Ascending aorta (tissue), 2 donors: ENCODE measurements at regions not wholly inside any gene's neighbourhood (a gene's known extent, or its start where the extent isn't known, plus 50 kb on each side); places are given as distances from the start of the nearest gene placed in this dataset.

ENCODE experiments used
- DNase-seq, 2 donors: peaks; one replicate each; pipeline ENCODE4 v3.0.0-alpha.2; 2019; ENCODE audit warnings: low spot score in 2 of 2
- H3K27ac ChIP-seq, 2 donors: fragments of 200-600 bp; sonication (generic); one replicate each; pipeline ENCODE4 v1.5.1; 2016 to 2017; ENCODE audit warnings: mild to moderate bottlenecking in 1 of 2
- H3K27me3 ChIP-seq: fragments of 200-600 bp; sonication (generic); one replicate; pipeline ENCODE4 v1.5.1; 2017
- H3K36me3 ChIP-seq, 2 donors: fragments of 200-600 bp; sonication (generic); one replicate each; pipeline ENCODE4 v1.5.1; 2016
- H3K4me1 ChIP-seq, 2 donors: fragments of 200-600 bp; sonication (generic); one replicate each; pipeline ENCODE4 v1.5.1; 2016 to 2017; ENCODE audit warnings: mild to moderate bottlenecking in 1 of 2
- H3K4me3 ChIP-seq, 2 donors: fragments of 200-600 bp; sonication (generic); one replicate each; pipeline ENCODE4 v1.5.1; 2016 to 2017; ENCODE audit warnings: mild to moderate bottlenecking in 1 of 2
- H3K9me3 ChIP-seq, 2 donors: fragments of 200-600 bp; sonication (generic); one replicate each; pipeline ENCODE4 v1.5.1; 2016
- intact Hi-C: fragments of 100-400 bp; cut with DNase I; formaldehyde crosslinking; loops from one replicate; pipeline ENCODE4 v1.15.1; 2023
- TF ChIP-seq, protein P1 (sequence below), 3 experiments: fragments of 200-600 bp in 2 of 3; fragments of 450-650 bp in 1 of 3; sonication (generic) in 2 of 3; IDR thresholded peaks; one replicate each; pipeline ENCODE4 v1.5.1; 2016 to 2019; ENCODE audit warnings: antibody characterized with exemption in 3 of 3, mild to moderate bottlenecking in 1 of 3, moderate library complexity in 1 of 3

DNA sequence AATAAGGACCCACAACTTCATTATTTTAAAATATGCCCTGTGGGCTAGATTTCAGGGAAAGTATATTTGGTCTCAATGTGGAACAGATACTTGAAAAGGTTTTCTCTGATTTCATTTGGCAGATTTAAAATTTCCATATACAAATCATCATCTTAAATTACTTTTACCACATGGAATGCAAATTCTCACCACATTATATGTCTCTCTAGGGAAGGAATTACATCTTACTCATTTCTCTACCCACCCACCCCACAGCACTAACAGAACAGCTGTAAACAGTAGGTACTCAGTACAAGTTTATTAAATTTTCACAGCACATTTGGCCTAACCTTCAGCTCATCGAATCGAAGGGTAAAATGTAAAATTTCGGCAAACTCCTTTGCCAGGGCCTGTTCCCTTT is 104.0 kb downstream of the CYRIA start:
- TF ChIP-seq, protein P1, sequence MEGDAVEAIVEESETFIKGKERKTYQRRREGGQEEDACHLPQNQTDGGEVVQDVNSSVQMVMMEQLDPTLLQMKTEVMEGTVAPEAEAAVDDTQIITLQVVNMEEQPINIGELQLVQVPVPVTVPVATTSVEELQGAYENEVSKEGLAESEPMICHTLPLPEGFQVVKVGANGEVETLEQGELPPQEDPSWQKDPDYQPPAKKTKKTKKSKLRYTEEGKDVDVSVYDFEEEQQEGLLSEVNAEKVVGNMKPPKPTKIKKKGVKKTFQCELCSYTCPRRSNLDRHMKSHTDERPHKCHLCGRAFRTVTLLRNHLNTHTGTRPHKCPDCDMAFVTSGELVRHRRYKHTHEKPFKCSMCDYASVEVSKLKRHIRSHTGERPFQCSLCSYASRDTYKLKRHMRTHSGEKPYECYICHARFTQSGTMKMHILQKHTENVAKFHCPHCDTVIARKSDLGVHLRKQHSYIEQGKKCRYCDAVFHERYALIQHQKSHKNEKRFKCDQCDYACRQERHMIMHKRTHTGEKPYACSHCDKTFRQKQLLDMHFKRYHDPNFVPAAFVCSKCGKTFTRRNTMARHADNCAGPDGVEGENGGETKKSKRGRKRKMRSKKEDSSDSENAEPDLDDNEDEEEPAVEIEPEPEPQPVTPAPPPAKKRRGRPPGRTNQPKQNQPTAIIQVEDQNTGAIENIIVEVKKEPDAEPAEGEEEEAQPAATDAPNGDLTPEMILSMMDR (IDR thresholded peaks at IDR 0.05), result no peak
- H3K9me3 ChIP-seq, result no peaks in the 10 kb centered on the region
- no peak overlapping the region for H3K27ac ChIP-seq
- no peak for DNase-seq
- no peak overlapping the region for H3K4me3 ChIP-seq
- H3K36me3 ChIP-seq, result peaks cover 9 to 55% of the 10 kb centered on the region in 2 donors
- no peaks in the 10 kb centered on the region for H3K27me3 ChIP-seq
- no peaks in the 10 kb centered on the region for H3K4me1 ChIP-seq
- intact Hi-C loops, result no loop called here

DNA sequence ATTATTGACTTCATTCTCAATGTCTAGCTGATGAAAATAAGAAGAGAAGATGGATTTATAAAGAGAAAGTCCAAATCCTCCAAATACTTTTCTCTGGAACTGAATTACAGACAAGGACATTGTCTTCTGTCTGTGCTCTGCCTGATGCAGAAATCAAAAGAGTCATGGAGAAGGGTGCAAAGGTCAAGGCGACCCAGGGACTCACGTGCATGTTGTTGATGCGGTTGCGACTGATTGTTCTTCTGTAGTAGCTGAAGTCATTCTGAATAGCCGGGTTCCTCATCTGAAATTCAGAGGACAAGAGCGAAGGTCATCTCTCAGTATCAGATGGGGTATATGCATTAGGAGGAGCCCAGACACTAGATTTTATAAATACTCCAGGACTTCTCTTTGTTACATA is 104.4 kb downstream of the CYRIA start:
- peaks cover 13 to 59% of the 10 kb centered on the region in 2 donors for H3K36me3 ChIP-seq
- no peak overlapping the region for H3K27ac ChIP-seq
- no peak for DNase-seq
- H3K4me1 ChIP-seq, result no peaks in the 10 kb centered on the region
- H3K27me3 ChIP-seq, result no peaks in the 10 kb centered on the region
- H3K9me3 ChIP-seq, result no peaks in the 10 kb centered on the region
- TF ChIP-seq, protein P1 (IDR thresholded peaks at IDR 0.05), result no peak
- no peak overlapping the region for H3K4me3 ChIP-seq
- intact Hi-C loops, result no loop called here

DNA sequence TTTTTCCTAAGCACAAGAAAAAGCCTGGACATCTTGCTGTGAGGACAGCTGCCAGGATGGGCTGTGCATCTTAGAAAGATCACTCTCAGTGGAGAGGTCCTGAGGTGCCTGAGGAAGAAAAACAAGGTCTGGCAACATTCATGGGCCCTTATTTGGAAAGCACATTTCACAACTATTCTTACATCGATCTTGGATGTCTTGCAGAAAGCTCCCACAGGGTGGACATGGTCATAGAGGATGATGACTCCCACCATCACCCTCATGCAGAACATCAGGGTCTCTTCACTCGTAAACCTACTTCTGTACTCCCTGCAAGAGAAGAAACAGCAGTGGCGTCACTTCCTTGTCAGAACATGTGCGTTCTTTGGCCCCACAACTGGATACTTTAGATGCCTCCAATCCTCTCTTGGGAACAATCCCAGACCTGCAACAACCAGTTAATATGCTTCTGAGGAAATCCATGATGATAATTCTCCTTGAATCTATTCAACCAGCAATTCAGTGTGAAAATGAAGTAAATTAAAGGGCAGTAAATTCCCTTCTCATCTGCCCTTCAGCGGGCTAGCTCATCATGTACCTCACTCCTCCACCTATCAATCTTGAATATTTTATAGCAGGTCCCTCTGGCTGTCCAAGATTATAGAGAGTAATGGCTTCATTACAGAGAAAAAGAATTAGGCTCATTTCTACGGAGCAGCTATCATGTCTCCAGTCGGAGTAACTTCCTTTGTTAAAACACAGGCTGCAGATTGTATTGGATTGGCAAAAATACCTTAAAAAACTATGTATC is 106.2 kb downstream of the CYRIA start:
- TF ChIP-seq, protein P1 (IDR thresholded peaks at IDR 0.05), result no peak
- no peaks in the 10 kb centered on the region for H3K9me3 ChIP-seq
- intact Hi-C loops, result no loop called here
- no peak overlapping the region for H3K4me3 ChIP-seq
- no peaks in the 10 kb centered on the region for H3K27me3 ChIP-seq
- no peak for DNase-seq
- H3K27ac ChIP-seq, result no peak overlapping the region
- no peaks in the 10 kb centered on the region for H3K4me1 ChIP-seq
- H3K36me3 ChIP-seq, result peaks cover 17 to 59% of the 10 kb centered on the region in 2 donors

DNA sequence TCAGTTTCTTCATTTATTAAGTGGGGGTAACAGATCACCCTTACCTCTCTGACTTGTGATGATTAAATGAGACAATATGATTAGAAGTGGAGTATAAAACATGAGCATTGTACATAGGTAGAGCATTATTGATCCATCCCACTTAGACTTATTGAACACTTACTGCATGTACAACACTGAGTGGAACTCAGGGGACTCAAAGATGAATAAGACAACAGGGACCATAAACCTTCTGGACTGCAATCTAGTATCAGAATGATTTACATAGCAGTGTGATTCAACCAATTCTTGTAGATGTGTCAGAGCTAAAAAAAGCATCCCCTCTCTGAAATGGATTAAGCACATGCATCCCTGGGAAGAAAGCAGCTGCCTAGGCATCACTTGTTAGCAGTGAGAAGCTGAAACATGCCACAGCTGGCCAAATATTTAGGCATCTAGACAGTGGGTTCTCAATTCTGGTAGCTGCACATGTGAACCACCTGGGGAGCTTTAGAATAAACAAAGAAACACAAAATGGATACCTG is 111.5 kb downstream of the CYRIA start:
- TF ChIP-seq, protein P1 (IDR thresholded peaks at IDR 0.05), result no peak
- Histone ChIP-seq H3K27ac (no peak overlapping the region), H3K27me3 (no peaks in the 10 kb centered on the region), H3K9me3 (no peaks in the 10 kb centered on the region), H3K4me3 (no peak overlapping the region), H3K4me1 (no peaks in the 10 kb centered on the region), H3K36me3 (peaks cover 12 to 38% of the 10 kb centered on the region in 2 donors)
- intact Hi-C loops, result no loop called here
- no peak for DNase-seq

DNA sequence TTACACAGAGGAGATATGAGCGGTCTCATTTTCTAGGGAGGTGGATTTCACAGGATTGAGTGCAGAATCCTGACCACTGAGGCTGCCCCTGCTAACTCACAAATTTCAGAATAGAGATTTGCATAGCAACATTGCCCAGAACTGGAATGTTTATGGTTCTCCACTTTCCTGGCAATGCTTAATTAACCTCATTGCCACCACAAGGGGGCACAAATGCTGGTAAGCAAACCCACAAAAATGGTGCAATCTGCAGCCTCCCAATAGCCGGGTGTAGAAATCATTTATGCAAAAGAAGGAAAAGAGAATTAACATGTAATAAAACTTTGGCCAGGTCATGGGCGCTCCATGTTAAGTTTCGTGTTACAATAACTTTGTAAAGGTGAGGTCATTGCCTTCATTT is 112.4 kb downstream of the CYRIA start:
- no peak overlapping the region for H3K27ac ChIP-seq
- no peaks in the 10 kb centered on the region for H3K9me3 ChIP-seq
- H3K36me3 ChIP-seq, result peaks cover 10 to 31% of the 10 kb centered on the region in 2 donors
- H3K4me1 ChIP-seq, result no peaks in the 10 kb centered on the region
- TF ChIP-seq, protein P1 (IDR thresholded peaks at IDR 0.05), result peak; percentile 30 to 44 (median 40)
- no peaks in the 10 kb centered on the region for H3K27me3 ChIP-seq
- intact Hi-C loops, result loop anchor here (1.0 to 2.0 kb wide), 2 partner anchors 56 to 204 kb away; no protein-coding TSS in a partner anchor
- H3K4me3 ChIP-seq, result no peak overlapping the region
- DNase-seq, result no peak
